Peyer's patch (tissue), 4 donors: ENCODE measurements at regions not wholly inside any gene's neighbourhood (a gene's known extent, or its start where the extent isn't known, plus 50 kb on each side); places are given as distances from the start of the nearest gene placed in this dataset.

Experiments used
- POLR2A ChIP-seq, 2 donors: fragments of 450-650 bp; IDR thresholded peaks; one replicate each; pipeline ENCODE4 v1.5.1; 2017; ENCODE audit warnings: antibody characterized with exemption in 2 of 2, mild to moderate bottlenecking in 2 of 2, moderate library complexity in 2 of 2
- TF ChIP-seq, protein P1 (sequence below), 6 experiments: fragments of 450-650 bp in 4 of 6; fragments of 200-600 bp in 2 of 6; sonication (generic) in 1 of 6; IDR thresholded peaks; one replicate each; pipeline ENCODE4 v1.5.1; 2017 to 2019; ENCODE audit warnings: antibody characterized with exemption in 6 of 6, mild to moderate bottlenecking in 3 of 6, moderate library complexity in 1 of 6

DNA sequence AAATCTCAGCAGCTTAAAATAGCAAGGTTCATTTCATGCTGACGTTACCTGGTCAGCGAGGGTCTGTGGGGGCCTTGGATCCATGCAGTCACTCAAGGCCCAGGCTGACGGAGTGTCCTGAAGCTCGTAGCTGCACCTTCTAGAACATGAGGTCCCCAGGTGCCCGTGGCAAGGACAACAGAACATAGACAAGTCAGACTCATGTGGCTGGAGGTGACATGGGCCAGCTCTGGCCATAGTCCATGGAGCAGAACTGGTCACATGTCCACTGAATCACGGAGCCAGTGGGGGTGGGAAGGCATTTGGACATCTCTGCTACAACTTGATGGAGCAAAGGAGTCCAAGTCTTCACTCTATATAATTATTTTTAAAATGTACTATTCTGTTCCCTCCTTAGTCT lies 233.2 kb downstream of the ACKR3 start:
- TF ChIP-seq, protein P1, sequence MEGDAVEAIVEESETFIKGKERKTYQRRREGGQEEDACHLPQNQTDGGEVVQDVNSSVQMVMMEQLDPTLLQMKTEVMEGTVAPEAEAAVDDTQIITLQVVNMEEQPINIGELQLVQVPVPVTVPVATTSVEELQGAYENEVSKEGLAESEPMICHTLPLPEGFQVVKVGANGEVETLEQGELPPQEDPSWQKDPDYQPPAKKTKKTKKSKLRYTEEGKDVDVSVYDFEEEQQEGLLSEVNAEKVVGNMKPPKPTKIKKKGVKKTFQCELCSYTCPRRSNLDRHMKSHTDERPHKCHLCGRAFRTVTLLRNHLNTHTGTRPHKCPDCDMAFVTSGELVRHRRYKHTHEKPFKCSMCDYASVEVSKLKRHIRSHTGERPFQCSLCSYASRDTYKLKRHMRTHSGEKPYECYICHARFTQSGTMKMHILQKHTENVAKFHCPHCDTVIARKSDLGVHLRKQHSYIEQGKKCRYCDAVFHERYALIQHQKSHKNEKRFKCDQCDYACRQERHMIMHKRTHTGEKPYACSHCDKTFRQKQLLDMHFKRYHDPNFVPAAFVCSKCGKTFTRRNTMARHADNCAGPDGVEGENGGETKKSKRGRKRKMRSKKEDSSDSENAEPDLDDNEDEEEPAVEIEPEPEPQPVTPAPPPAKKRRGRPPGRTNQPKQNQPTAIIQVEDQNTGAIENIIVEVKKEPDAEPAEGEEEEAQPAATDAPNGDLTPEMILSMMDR (IDR thresholded peaks at IDR 0.05): no peak
- no peak for TF ChIP-seq POLR2A (IDR thresholded peaks at IDR 0.05)
